ENCODE measurements at regions not wholly inside any gene's neighbourhood (a gene's known extent, or its start where the extent isn't known, plus 50 kb on each side); places are given as distances from the start of the nearest gene placed in this dataset.

- Histone ChIP-seq H3K4me1 (ENCODE audit: low read length) (no peaks in the 10 kb centered on the region), H3K27ac (ENCODE audit: low read length) (no peak overlapping the region), H3K9me3 (ENCODE audit: low read length) (peaks cover 17% of the 10 kb centered on the region), H3K79me2 (ENCODE audit: low read length) (no peaks in the 10 kb centered on the region), H3K4me2 (ENCODE audit: low read depth, low read length, poor library complexity, severe bottlenecking) (no peak overlapping the region), H3K9ac (ENCODE audit: low read length) (no peak overlapping the region), H3K9me2 (replicated peaks; ENCODE audit: insufficient read depth, low read length) (no peaks in the 10 kb centered on the region), H3K36me3 (ENCODE audit: insufficient read depth, low read length) (no peaks in the 10 kb centered on the region), H3K4me3 (ENCODE audit: low read length) (no peak overlapping the region), H2AFZ (ENCODE audit: low read length) (no peak overlapping the region), H4K20me1 (ENCODE audit: insufficient read depth, low read depth, low read length) (no peaks in the 10 kb centered on the region), H3K27me3 (ENCODE audit: low read length) (no peaks in the 10 kb centered on the region)
- DNase-seq: no peak
These were observed 959.9 kb upstream of the ADGRL4 start for GRCh38 chr1:79966438-79966837.

DNA sequence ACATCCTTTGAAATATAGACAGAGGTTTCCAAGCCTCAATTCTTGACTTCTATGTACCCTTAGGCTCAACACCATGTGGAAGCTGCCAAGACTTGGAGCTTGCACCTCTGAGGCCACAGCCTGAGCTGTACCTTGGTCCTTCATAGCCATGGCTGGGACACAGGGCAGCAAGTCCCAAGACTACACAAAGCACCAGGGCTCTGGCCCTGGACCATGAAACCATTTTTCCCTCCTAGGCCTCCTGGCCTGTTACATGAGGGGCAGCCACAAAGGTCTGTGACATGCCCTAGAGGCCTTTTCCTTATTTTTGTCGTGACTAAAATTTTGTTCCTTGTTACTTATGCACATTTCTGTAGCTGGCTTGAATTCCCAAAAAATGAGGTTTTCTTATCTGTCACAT lies 953.1 kb upstream of the ADGRL4 start:
- Histone ChIP-seq H3K36me3 (ENCODE audit: insufficient read depth, low read length) (no peaks in the 10 kb centered on the region), H3K9ac (ENCODE audit: low read length) (no peak overlapping the region), H3K4me3 (ENCODE audit: low read length) (no peak overlapping the region), H3K4me1 (ENCODE audit: low read length) (no peaks in the 10 kb centered on the region), H3K79me2 (ENCODE audit: low read length) (no peaks in the 10 kb centered on the region), H2AFZ (ENCODE audit: low read length) (no peak overlapping the region), H3K4me2 (ENCODE audit: low read depth, low read length, poor library complexity, severe bottlenecking) (no peak overlapping the region), H3K9me2 (replicated peaks; ENCODE audit: insufficient read depth, low read length) (no peaks in the 10 kb centered on the region), H3K27ac (ENCODE audit: low read length) (no peak overlapping the region), H3K9me3 (ENCODE audit: low read length) (peaks cover 31% of the 10 kb centered on the region), H3K27me3 (ENCODE audit: low read length) (no peaks in the 10 kb centered on the region), H4K20me1 (ENCODE audit: insufficient read depth, low read depth, low read length) (no peaks in the 10 kb centered on the region)
- DNase-seq: no peak

DNA sequence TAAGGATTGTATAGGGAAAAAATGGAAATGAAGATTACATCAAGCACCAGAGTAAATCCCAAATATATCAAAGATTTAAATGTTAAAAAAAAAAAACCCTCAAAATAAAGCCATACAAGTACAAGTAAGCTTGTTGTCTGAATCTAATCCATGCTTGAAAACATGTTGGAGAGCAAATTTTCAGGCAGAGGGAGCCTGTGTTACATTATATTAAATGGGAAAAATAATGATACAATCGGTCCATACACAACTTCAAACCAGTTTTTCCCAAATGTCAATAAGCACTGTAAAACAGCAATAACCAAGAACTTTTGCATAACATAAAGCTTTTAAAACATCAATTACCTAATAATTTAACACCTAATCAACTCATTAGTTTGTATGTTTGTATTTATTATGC lies 949.4 kb upstream of the ADGRL4 start:
- Histone ChIP-seq H3K27me3 (ENCODE audit: low read length) (no peaks in the 10 kb centered on the region), H3K4me3 (ENCODE audit: low read length) (no peak overlapping the region), H3K36me3 (ENCODE audit: insufficient read depth, low read length) (no peaks in the 10 kb centered on the region), H4K20me1 (ENCODE audit: insufficient read depth, low read depth, low read length) (no peaks in the 10 kb centered on the region), H3K79me2 (ENCODE audit: low read length) (no peaks in the 10 kb centered on the region), H3K4me2 (ENCODE audit: low read depth, low read length, poor library complexity, severe bottlenecking) (no peak overlapping the region), H3K9ac (ENCODE audit: low read length) (no peak overlapping the region), H3K9me3 (ENCODE audit: low read length) (peaks cover 28% of the 10 kb centered on the region), H2AFZ (ENCODE audit: low read length) (no peak overlapping the region), H3K9me2 (replicated peaks; ENCODE audit: insufficient read depth, low read length) (no peaks in the 10 kb centered on the region), H3K27ac (ENCODE audit: low read length) (no peak overlapping the region), H3K4me1 (ENCODE audit: low read length) (no peaks in the 10 kb centered on the region)
- DNase-seq: no peak

- no peak overlapping the region for H3K27ac ChIP-seq (ENCODE audit: low read length)
- no peak overlapping the region for H2AFZ ChIP-seq (ENCODE audit: low read length)
- H3K9me3 ChIP-seq (ENCODE audit: low read length): peaks cover 25% of the 10 kb centered on the region
- H3K27me3 ChIP-seq (ENCODE audit: low read length): no peaks in the 10 kb centered on the region
- no peak for DNase-seq
- no peaks in the 10 kb centered on the region for H3K36me3 ChIP-seq (ENCODE audit: insufficient read depth, low read length)
- H3K79me2 ChIP-seq (ENCODE audit: low read length): no peaks in the 10 kb centered on the region
- no peak overlapping the region for H3K4me3 ChIP-seq (ENCODE audit: low read length)
- H3K4me1 ChIP-seq (ENCODE audit: low read length): no peaks in the 10 kb centered on the region
- no peak overlapping the region for H3K4me2 ChIP-seq (ENCODE audit: low read depth, low read length, poor library complexity, severe bottlenecking)
- H3K9ac ChIP-seq (ENCODE audit: low read length): no peak overlapping the region
- H4K20me1 ChIP-seq (ENCODE audit: insufficient read depth, low read depth, low read length): no peaks in the 10 kb centered on the region
- H3K9me2 ChIP-seq (replicated peaks; ENCODE audit: insufficient read depth, low read length): no peaks in the 10 kb centered on the region
These were observed 944.0 kb upstream of the ADGRL4 start for GRCh38 chr1:79950511-79950910.

DNA sequence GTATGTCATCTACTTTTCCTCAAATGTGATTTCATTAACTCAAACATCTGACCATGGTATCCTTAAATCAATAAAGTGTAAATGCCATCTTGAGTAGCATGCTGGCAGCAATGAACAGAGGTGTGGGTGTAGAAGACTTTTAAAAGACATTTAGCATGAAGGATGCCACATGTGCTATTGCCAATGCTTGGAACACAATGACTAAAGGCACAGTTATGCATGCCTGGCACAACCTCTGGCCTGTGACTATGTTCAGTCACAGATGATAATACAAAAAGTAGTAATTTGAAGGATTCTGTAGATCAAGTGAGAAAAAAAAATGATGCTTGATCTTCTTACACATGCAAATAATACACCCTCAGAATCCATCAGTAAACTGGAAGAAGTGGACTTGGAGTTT lies 938.9 kb upstream of the ADGRL4 start:
- Histone ChIP-seq H3K4me2 (ENCODE audit: low read depth, low read length, poor library complexity, severe bottlenecking) (no peak overlapping the region), H3K27me3 (ENCODE audit: low read length) (no peaks in the 10 kb centered on the region)
- no peak for DNase-seq

GRCh38 chr1:79929356-79929755 lies 922.8 kb upstream of the ADGRL4 start:
- no peaks in the 10 kb centered on the region for H3K36me3 ChIP-seq (ENCODE audit: insufficient read depth, low read length)
- H3K4me3 ChIP-seq (ENCODE audit: low read length): no peak overlapping the region
- no peaks in the 10 kb centered on the region for H3K9me3 ChIP-seq (ENCODE audit: low read length)
- no peaks in the 10 kb centered on the region for H4K20me1 ChIP-seq (ENCODE audit: insufficient read depth, low read depth, low read length)
- H3K9me2 ChIP-seq (replicated peaks; ENCODE audit: insufficient read depth, low read length): no peaks in the 10 kb centered on the region
- H3K4me2 ChIP-seq (ENCODE audit: low read depth, low read length, poor library complexity, severe bottlenecking): no peak overlapping the region
- H3K27me3 ChIP-seq (ENCODE audit: low read length): no peaks in the 10 kb centered on the region
- no peaks in the 10 kb centered on the region for H3K4me1 ChIP-seq (ENCODE audit: low read length)
- no peak overlapping the region for H3K9ac ChIP-seq (ENCODE audit: low read length)
- H2AFZ ChIP-seq (ENCODE audit: low read length): no peak overlapping the region
- DNase-seq: no peak
- no peak overlapping the region for H3K27ac ChIP-seq (ENCODE audit: low read length)
- no peaks in the 10 kb centered on the region for H3K79me2 ChIP-seq (ENCODE audit: low read length)

More for the DNA sequence above, 938.9 kb upstream of the ADGRL4 start:
- Histone ChIP-seq H3K9ac (ENCODE audit: low read length) (no peak overlapping the region), H3K9me3 (ENCODE audit: low read length) (peaks cover 14% of the 10 kb centered on the region), H4K20me1 (ENCODE audit: insufficient read depth, low read depth, low read length) (no peaks in the 10 kb centered on the region), H3K9me2 (replicated peaks; ENCODE audit: insufficient read depth, low read length) (no peaks in the 10 kb centered on the region), H3K79me2 (ENCODE audit: low read length) (no peaks in the 10 kb centered on the region), H3K36me3 (ENCODE audit: insufficient read depth, low read length) (no peaks in the 10 kb centered on the region), H2AFZ (ENCODE audit: low read length) (no peak overlapping the region), H3K27ac (ENCODE audit: low read length) (no peak overlapping the region), H3K4me1 (ENCODE audit: low read length) (no peaks in the 10 kb centered on the region), H3K4me3 (ENCODE audit: low read length) (no peak overlapping the region)

DNA sequence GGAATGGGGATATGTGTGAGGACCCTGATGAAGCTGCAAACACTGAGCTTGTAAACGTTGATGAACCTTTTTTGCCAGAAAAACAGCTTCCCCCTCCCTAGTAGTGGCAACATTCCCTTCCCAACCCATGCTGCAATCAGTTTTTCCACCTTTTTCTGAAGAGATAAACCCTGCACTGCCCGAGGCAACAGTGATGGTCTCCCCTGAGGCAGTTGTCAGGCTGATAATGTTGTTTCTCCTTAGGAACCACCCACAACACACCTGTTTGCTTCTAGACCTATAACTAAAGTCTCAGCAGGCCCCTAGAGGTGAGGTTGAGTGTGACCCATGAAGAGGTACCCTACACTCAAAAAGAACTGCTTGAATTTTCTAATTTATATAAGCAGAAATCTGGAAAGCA lies 922.4 kb upstream of the ADGRL4 start:
- DNase-seq: no peak
- H3K9ac ChIP-seq (ENCODE audit: low read length): no peak overlapping the region
- H3K79me2 ChIP-seq (ENCODE audit: low read length): no peaks in the 10 kb centered on the region
- H3K9me2 ChIP-seq (replicated peaks; ENCODE audit: insufficient read depth, low read length): no peaks in the 10 kb centered on the region
- no peak overlapping the region for H3K4me3 ChIP-seq (ENCODE audit: low read length)
- no peaks in the 10 kb centered on the region for H4K20me1 ChIP-seq (ENCODE audit: insufficient read depth, low read depth, low read length)
- no peak overlapping the region for H3K27ac ChIP-seq (ENCODE audit: low read length)
- no peaks in the 10 kb centered on the region for H3K36me3 ChIP-seq (ENCODE audit: insufficient read depth, low read length)
- no peaks in the 10 kb centered on the region for H3K9me3 ChIP-seq (ENCODE audit: low read length)
- no peak overlapping the region for H3K4me2 ChIP-seq (ENCODE audit: low read depth, low read length, poor library complexity, severe bottlenecking)
- H3K4me1 ChIP-seq (ENCODE audit: low read length): no peaks in the 10 kb centered on the region
- H2AFZ ChIP-seq (ENCODE audit: low read length): no peak overlapping the region
- no peaks in the 10 kb centered on the region for H3K27me3 ChIP-seq (ENCODE audit: low read length)

DNA sequence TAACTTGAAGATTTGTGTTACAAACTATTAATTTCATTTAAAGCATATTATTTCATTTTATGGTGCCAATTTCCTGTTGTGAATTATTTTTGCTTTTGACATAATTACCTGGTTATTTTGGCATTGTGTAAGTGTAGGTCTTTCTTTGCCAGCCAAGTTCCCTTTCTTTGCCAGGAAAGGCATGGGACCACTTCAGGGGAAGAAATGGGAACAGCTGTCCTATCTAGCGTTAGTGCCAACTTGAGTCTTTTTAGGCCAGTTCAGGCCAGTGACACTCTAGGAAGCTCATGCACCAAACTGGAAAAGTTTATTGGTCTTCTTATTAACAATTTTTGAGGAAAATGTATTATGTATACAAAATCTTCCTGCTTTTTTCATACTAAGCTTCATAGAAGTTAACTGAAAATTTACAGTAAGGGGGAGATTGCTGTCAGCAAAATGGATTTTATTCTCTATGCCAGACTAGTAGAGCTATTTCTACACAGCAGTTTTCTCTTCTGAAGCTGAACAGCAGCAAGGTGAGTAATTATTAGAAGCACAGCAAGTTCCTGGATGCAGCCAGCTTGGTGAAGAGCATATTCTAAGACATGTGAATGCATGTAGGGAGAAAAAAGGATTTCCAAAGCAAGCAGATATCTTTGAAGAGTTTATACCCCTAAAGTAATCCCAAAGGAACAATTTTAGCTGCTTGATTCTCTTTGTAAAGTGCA lies 914.6 kb upstream of the ADGRL4 start:
- DNase-seq: no peak
- Histone ChIP-seq H3K27ac (ENCODE audit: low read length) (no peak overlapping the region), H3K36me3 (ENCODE audit: insufficient read depth, low read length) (no peaks in the 10 kb centered on the region), H3K9ac (ENCODE audit: low read length) (no peak overlapping the region), H4K20me1 (ENCODE audit: insufficient read depth, low read depth, low read length) (no peaks in the 10 kb centered on the region), H3K9me3 (ENCODE audit: low read length) (peaks cover 20% of the 10 kb centered on the region), H3K9me2 (replicated peaks; ENCODE audit: insufficient read depth, low read length) (no peaks in the 10 kb centered on the region), H3K4me2 (ENCODE audit: low read depth, low read length, poor library complexity, severe bottlenecking) (no peak overlapping the region), H3K4me1 (ENCODE audit: low read length) (no peaks in the 10 kb centered on the region), H2AFZ (ENCODE audit: low read length) (no peak overlapping the region), H3K4me3 (ENCODE audit: low read length) (no peak overlapping the region), H3K27me3 (ENCODE audit: low read length) (no peaks in the 10 kb centered on the region), H3K79me2 (ENCODE audit: low read length) (no peaks in the 10 kb centered on the region)
